Keratinocyte (primary cell): ENCODE measurements at regions not wholly inside any gene's neighbourhood (a gene's known extent, or its start where the extent isn't known, plus 50 kb on each side); places are given as distances from the start of the nearest gene placed in this dataset.

ENCODE experiments used
- DNase-seq: peaks from one replicate; pipeline ENCODE4 v3.0.0-alpha.2; 2011; ENCODE audit warnings: low read depth, missing footprints, low spot score
- FAIRE-seq: peaks from 2 replicates; lab custom pipeline; 2011; peaks lifted over from hg19 to GRCh38; lab: Jason Lieb, UNC
- H2AFZ ChIP-seq: 2 replicates; pipeline ENCODE4 v1.6.0; 2012; ENCODE audit warnings: low read length, control low read depth, inconsistent platforms; ENCODE audit not compliant: control insufficient read depth
- H3K27ac ChIP-seq: 2 replicates; pipeline ENCODE4 v1.5.1; 2011; ENCODE audit warnings: low read length; ENCODE audit not compliant: control insufficient read depth, insufficient read depth
- H3K27me3 ChIP-seq: 3 replicates; pipeline ENCODE4 v1.6.0; 2011; ENCODE audit warnings: low read length; ENCODE audit not compliant: control insufficient read depth, insufficient read depth; ENCODE audit errors: extremely low read depth
- H3K36me3 ChIP-seq, 2 experiments: 2 replicates in 1 of 2; 3 replicates in 1 of 2; pipeline ENCODE4 v1.5.1; 2011; ENCODE audit warnings: low read length in 2 of 2, mild to moderate bottlenecking in 1 of 2; ENCODE audit not compliant: control insufficient read depth in 2 of 2, insufficient read depth in 2 of 2; ENCODE audit errors: extremely low read depth in 1 of 2
- H3K4me1 ChIP-seq: 3 replicates; pipeline ENCODE4 v1.5.1; 2011; ENCODE audit warnings: low read length; ENCODE audit not compliant: control insufficient read depth, insufficient read depth; ENCODE audit errors: extremely low read depth
- H3K4me2 ChIP-seq: 3 replicates; pipeline ENCODE4 v1.6.0; 2011; ENCODE audit warnings: low read depth, low read length; ENCODE audit not compliant: control insufficient read depth, insufficient read depth; ENCODE audit errors: extremely low read depth
- H3K4me3 ChIP-seq, 3 experiments: fragments of 200-600 bp in 1 of 3; sonication (generic) in 1 of 3; 2 replicates in 2 of 3; 3 replicates in 1 of 3; pipeline ENCODE4 v1.5.1; 2011 to 2016; ENCODE audit warnings: low read length in 3 of 3, mild to moderate bottlenecking in 3 of 3, control low read depth in 2 of 3, inconsistent platforms in 1 of 3, low read depth in 1 of 3, mixed read lengths in 1 of 3, mixed run types in 1 of 3, moderate library complexity in 1 of 3; ENCODE audit not compliant: control insufficient read depth in 2 of 3, insufficient read depth in 2 of 3; ENCODE audit errors: extremely low read depth in 1 of 3
- H3K79me2 ChIP-seq: 2 replicates; pipeline ENCODE4 v1.6.0; 2012; ENCODE audit warnings: low read length; ENCODE audit not compliant: control insufficient read depth, insufficient read depth
- H3K9ac ChIP-seq: 3 replicates; pipeline ENCODE4 v1.6.0; 2011; ENCODE audit warnings: low read length; ENCODE audit not compliant: control insufficient read depth, insufficient read depth; ENCODE audit errors: extremely low read depth
- H3K9me1 ChIP-seq: 3 replicates; pipeline ENCODE4 v1.6.0; 2011; ENCODE audit warnings: low read length; ENCODE audit not compliant: control insufficient read depth, insufficient read depth; ENCODE audit errors: extremely low read depth
- H3K9me3 ChIP-seq: 2 replicates; pipeline ENCODE4 v1.5.1; 2012; ENCODE audit warnings: low read depth, low read length; ENCODE audit not compliant: control insufficient read depth
- H4K20me1 ChIP-seq: 3 replicates; pipeline ENCODE4 v1.6.0; 2011; ENCODE audit warnings: low read length; ENCODE audit not compliant: control insufficient read depth, insufficient read depth; ENCODE audit errors: extremely low read depth
- EZH2 ChIP-seq: IDR thresholded peaks from one replicate; pipeline ENCODE4 v1.6.1; 2012; ENCODE audit warnings: inconsistent platforms, mild to moderate bottlenecking, low read length, moderate library complexity
- dilution Hi-C: fragments of 300-500 bp; cut with MboI; formaldehyde crosslinking; loops from one replicate; pipeline ENCODE4 v1.7.0; 2020; ENCODE audit warnings: low sequenced_read_pairs; ENCODE audit not compliant: extremely low pct_ligation_motif_present
- TF ChIP-seq, protein P1 (sequence below), 3 experiments: IDR thresholded peaks in 1 of 3; conservative IDR thresholded peaks in 1 of 3; optimal IDR thresholded peaks in 1 of 3; 2 replicates in 2 of 3; 3 replicates in 1 of 3; pipeline versions ENCODE3 to v1.5.1; 2011; ENCODE audit warnings: low read length in 3 of 3, mild to moderate bottlenecking in 3 of 3, moderate library complexity in 2 of 3, control low read depth in 1 of 3, inconsistent platforms in 1 of 3; ENCODE audit not compliant: insufficient read depth in 2 of 3; ENCODE audit errors: extremely low read depth in 1 of 3

DNA sequence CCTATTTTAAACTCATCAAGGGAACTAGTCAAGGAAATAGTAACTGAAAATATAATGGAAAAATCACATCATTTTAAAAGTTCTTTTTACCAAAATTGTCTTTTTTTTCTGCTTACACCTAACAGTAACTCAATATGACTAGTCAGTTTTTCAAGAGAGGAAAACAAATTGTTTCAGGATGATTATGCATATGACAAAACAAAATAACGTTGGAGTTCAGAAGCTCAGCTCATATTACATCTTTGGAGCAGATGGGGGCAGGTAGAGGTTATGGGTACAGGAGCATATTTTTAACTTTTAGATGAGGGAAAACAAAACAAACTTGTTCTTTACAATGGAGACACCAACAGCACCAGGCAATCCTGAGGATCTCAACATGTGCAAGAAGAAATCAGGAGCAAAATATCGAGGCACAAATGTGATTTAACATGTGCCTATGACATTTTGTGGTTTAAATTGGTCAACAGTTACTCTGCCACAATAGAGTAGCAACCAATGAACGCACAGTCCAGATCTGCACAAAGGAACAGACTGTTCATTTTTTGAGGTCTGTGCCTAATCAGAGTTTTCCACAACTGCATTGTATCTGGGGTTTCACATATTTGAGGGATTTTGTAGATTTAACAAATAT lies 659.0 kb downstream of the ANXA1 start:
- Histone ChIP-seq H4K20me1 (no peaks in the 10 kb centered on the region), H3K9ac (no peak overlapping the region), H3K4me1 (no peaks in the 10 kb centered on the region), H3K4me3 (no peak overlapping the region), H3K27ac (no peak overlapping the region), H3K79me2 (no peaks in the 10 kb centered on the region), H3K36me3 (no peaks in the 10 kb centered on the region), H2AFZ (no peak overlapping the region), H3K4me2 (no peak overlapping the region), H3K9me1 (no peaks in the 10 kb centered on the region), H3K9me3 (no peaks in the 10 kb centered on the region), H3K27me3 (no peaks in the 10 kb centered on the region)
- dilution Hi-C loops, result no loop called here
- FAIRE-seq (no peak), DNase-seq (no peak)
- TF ChIP-seq EZH2, result no peak
- TF ChIP-seq, protein P1, sequence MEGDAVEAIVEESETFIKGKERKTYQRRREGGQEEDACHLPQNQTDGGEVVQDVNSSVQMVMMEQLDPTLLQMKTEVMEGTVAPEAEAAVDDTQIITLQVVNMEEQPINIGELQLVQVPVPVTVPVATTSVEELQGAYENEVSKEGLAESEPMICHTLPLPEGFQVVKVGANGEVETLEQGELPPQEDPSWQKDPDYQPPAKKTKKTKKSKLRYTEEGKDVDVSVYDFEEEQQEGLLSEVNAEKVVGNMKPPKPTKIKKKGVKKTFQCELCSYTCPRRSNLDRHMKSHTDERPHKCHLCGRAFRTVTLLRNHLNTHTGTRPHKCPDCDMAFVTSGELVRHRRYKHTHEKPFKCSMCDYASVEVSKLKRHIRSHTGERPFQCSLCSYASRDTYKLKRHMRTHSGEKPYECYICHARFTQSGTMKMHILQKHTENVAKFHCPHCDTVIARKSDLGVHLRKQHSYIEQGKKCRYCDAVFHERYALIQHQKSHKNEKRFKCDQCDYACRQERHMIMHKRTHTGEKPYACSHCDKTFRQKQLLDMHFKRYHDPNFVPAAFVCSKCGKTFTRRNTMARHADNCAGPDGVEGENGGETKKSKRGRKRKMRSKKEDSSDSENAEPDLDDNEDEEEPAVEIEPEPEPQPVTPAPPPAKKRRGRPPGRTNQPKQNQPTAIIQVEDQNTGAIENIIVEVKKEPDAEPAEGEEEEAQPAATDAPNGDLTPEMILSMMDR (optimal IDR thresholded peaks at IDR 0.05 in 1 of 3, IDR thresholded peaks at IDR 0.05 in 1 of 3, conservative IDR thresholded peaks at IDR 0.05 in 1 of 3; ENCODE audit: extremely low read depth in 1 of 3, insufficient read depth in 2 of 3, low read length in 3 of 3), result no peak

DNA sequence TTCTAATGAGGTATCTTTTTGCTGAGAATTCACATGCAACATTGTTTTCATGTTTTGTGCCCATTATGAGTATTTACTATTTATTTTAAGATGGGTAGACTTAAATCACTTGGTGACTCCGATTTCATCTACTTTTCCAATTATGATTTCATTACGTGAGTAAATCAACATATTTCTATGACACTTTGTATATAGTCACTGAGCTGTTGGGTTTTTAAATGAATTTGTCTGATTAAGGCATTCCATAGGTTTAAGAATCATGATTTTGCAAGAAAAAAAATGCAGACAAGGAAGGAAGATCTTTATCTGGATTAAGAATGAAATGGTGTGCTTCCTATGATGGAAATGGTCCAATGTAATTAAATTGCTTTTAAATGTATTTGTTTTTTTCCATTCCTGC lies 661.9 kb downstream of the ANXA1 start:
- Histone ChIP-seq H3K9me1 (no peaks in the 10 kb centered on the region), H3K36me3 (no peaks in the 10 kb centered on the region), H3K79me2 (no peaks in the 10 kb centered on the region), H3K9me3 (no peaks in the 10 kb centered on the region), H3K27me3 (no peaks in the 10 kb centered on the region), H3K4me2 (no peak overlapping the region), H3K9ac (no peak overlapping the region), H2AFZ (no peak overlapping the region), H3K4me1 (no peaks in the 10 kb centered on the region), H4K20me1 (no peaks in the 10 kb centered on the region), H3K27ac (no peak overlapping the region), H3K4me3 (no peak overlapping the region)
- no peak for TF ChIP-seq EZH2
- TF ChIP-seq, protein P1 (optimal IDR thresholded peaks at IDR 0.05 in 1 of 3, IDR thresholded peaks at IDR 0.05 in 1 of 3, conservative IDR thresholded peaks at IDR 0.05 in 1 of 3; ENCODE audit: extremely low read depth in 1 of 3, insufficient read depth in 2 of 3, low read length in 3 of 3), result no peak
- DNase-seq (no peak), FAIRE-seq (no peak)
- dilution Hi-C loops, result no loop called here
